ENCODE measurements at regions not wholly inside any gene's neighbourhood (a gene's known extent, or its start where the extent isn't known, plus 50 kb on each side); places are given as distances from the start of the nearest gene placed in this dataset.

DNA sequence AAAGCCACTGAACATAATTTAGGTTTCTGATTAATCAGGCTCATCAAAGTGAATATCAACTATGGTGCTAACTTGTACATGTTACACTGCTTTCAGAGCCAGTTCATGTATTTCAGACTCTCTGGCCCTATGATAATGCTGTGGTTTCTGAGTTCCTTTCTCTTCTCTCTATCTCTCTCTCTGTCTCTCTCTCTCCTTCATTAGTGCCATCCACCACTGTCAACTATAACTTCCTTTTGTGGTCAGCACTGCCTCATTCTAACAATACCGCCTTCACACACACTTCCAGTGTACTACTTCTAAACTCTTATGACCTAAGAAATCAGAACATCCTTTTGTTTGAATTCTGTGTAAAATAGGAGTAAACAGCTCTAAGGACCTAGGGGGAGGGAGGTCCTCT is 907.1 kb downstream of the RPA4 start (continued):
- TF ChIP-seq FOXK1 (CRISPR knock-in tag; IDR thresholded peaks at IDR 0.05; ENCODE audit: borderline replicate concordance) (no peak), POLR2AphosphoS2 (IDR thresholded peaks at IDR 0.05; ENCODE audit: low read length) (no peak), PATZ1 (CRISPR knock-in tag; IDR thresholded peaks at IDR 0.05; ENCODE audit: borderline replicate concordance) (no peak), LCOR (CRISPR knock-in tag; IDR thresholded peaks at IDR 0.05) (no peak)

GRCh38 chrX:97797076-97797475 is 913.4 kb downstream of the RPA4 start:
- DNase-seq (ENCODE audit: extremely low read depth in 1 of 4, low spot score in 3 of 4), result no peak
- ATAC-seq, result no peak
- H3K9me1 ChIP-seq (ENCODE audit: control insufficient read depth, insufficient read depth, low read length), result no peaks in the 10 kb centered on the region
- H3K27ac ChIP-seq (ENCODE audit: extremely low read depth, low read depth, low read length), result no peak overlapping the region
- no peak overlapping the region for H3K4me3 ChIP-seq
- no peak for FAIRE-seq
- CTCF ChIA-PET (ENCODE audit: low intra/inter-chr PET ratio), result no interaction called here
- no peaks in the 10 kb centered on the region for H3K27me3 ChIP-seq (ENCODE audit: control insufficient read depth in 2 of 2, insufficient read depth in 2 of 2, low read length in 2 of 2)
- no peaks in the 10 kb centered on the region for H3K9me3 ChIP-seq (replicated peaks; ENCODE audit: control insufficient read depth, insufficient read depth, low read depth, low read length)
- POLR2A ChIA-PET, result no interaction called here
- H3K4me1 ChIP-seq (replicated peaks in 1 of 2; ENCODE audit: control insufficient read depth in 2 of 2, insufficient read depth in 2 of 2, low read length in 2 of 2), result no peaks in the 10 kb centered on the region
- no peak overlapping the region for H3K9ac ChIP-seq (ENCODE audit: insufficient read depth in 1 of 2, low read depth in 2 of 2, low read length in 2 of 2)
- no peak overlapping the region for H2AFZ ChIP-seq (ENCODE audit: low read depth, low read length)
- no peaks in the 10 kb centered on the region for H3K79me2 ChIP-seq (ENCODE audit: control insufficient read depth, insufficient read depth, low read length)
- no peak for TF ChIP-seq RFX5 (IDR thresholded peaks at IDR 0.05; ENCODE audit: low read depth, low read length)
- no peak for TF ChIP-seq SMARCA5 (IDR thresholded peaks at IDR 0.05)
- no peak for TF ChIP-seq KAT2B (IDR thresholded peaks at IDR 0.05; ENCODE audit: low read depth, low read length)
- TF ChIP-seq, protein P1, sequence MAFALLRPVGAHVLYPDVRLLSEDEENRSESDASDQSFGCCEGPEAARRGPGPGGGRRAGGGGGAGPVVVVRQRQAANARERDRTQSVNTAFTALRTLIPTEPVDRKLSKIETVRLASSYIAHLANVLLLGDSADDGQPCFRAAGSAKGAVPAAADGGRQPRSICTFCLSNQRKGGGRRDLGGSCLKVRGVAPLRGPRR (CRISPR knock-in tag; IDR thresholded peaks at IDR 0.05), result no peak
- H3K36me3 ChIP-seq (ENCODE audit: control insufficient read depth, insufficient read depth, low read length), result no peaks in the 10 kb centered on the region
- no TSS peak for BruUV-seq (replicated peaks)
- in situ Hi-C loops (cut with MboI) (no loop called here), intact Hi-C loops (cut with micrococcal nuclease) (no loop called here)
- 0% methylated on average over 2 of the region's 2 CpGs for WGBS (ENCODE audit: insufficient coverage, low coverage, missing lambda C conversion rate)
- H4K20me1 ChIP-seq (replicated peaks; ENCODE audit: control insufficient read depth, insufficient read depth, low read length), result no peaks in the 10 kb centered on the region
- no peak overlapping the region for H3K4me2 ChIP-seq (ENCODE audit: insufficient read depth, low read length)
